Fibroblast of skin of back (primary cell): ENCODE measurements at regions not wholly inside any gene's neighbourhood (a gene's known extent, or its start where the extent isn't known, plus 50 kb on each side); places are given as distances from the start of the nearest gene placed in this dataset.

ENCODE experiments used
- DNase-seq: peaks from one replicate; pipeline ENCODE4 v3.0.0-alpha.2; 2013

DNA sequence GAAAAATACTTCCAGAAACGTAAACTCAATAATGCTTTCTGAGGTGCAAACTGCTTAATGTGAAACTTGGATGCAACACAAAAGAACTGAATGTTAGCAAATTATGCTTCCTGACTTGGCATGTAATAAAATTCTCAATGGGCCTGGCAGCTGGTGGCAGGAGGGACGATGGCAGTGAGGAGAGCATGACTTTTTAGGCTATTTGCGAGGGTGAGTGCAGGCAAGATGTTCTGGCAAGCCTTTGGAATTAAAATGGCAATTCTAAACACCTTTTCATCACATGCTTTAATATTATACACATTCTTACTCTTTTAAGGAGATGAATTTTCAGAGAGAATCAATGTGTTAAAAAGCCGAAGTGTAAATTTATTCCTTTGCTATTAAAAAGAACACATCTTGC, 224.8 kb upstream of the CDH4 start:
- no peak for DNase-seq

DNA sequence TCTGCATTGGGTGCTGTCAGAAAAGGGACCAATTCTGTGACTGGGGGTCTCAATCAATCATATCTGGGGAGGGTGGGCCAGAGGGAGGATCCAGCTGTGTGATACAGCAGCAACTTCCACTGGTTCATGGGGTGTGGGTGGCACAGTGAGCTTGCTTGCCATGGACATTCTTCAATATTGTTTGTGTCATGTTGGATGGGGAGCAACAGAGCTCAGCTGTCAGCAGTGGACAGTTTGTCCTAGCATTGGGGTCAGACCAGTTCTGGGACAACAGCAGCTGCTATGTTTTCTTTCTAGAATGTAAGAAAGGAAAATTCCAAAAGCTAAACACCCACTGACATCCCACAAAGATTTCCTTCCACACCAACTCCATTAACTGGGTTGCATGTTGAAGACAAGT, 221.9 kb upstream of the CDH4 start:
- DNase-seq: no peak

DNA sequence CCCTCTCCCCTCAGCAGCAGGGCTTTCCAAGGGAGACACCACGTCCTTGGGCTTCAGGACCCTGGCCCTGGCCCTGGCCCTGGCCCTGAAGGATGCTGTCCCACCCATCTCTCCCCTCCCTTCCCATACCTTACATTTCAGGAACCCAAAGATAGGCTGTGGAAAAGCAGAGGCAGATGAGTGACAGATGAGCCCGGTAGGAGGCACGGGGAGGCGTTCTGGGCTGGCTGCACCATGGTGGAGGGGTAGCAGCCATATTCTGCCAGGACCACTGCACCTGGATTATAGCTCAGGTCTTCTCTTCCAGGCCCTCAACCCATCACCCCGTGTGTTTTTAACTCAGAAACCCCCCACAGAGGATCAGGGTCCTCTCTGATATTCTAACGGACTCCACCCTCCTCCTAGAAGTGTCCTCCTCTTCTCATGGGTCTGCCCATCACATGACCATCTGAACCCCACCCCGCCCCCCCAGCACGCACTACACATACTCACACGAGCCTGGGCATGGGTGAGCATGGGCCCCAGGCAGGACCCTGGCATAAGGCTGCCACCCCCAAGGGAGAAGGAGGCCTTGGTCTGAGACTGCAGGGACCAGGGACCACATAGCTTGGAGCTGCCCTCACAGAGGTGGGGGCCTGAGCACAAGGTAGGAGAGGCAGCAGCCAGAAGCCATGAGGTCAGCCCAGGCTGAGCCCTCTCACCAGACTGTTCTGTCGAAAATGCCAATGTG, 220.8 kb upstream of the CDH4 start:
- DNase-seq: no peak

DNA sequence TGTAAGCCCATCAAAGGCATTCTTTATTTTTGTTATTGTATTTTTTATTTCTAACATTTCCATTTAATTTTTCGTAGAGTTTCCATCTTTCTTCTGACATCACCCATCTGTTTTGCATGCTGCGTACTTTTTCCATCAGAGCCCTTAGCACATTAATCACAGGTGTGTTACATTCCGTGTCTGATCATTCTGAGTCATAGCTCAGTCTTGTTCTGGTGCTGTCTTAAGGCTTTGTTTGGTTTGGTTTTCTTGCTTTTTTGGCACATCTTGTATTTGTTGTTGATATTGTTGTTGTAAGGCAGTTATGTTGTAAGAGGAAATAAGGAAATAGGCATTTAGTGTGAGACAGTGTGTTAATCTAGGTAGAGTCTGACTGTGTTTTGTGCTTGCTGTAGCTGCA, 214.6 kb upstream of the CDH4 start:
- DNase-seq: no peak

DNA sequence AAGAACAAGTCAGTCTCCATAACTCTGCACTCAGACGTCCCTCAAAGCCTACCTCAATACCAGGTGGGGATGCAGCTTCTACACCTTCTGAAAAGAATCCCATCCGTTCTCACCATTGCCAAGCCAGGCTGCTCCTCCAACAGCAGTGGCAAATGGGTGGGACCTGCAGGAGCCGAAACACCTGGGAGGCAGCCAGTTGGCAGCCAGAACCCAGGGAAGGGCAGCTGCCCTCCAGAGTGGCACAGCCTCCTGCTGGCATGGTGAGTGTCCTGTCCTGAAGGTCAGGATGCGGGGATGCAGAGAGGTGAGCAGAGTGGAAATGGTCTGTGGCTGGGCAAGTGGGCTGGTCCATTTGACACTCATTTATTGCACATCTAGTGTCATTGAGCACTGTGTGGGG, 210.6 kb upstream of the CDH4 start:
- no peak for DNase-seq

DNA sequence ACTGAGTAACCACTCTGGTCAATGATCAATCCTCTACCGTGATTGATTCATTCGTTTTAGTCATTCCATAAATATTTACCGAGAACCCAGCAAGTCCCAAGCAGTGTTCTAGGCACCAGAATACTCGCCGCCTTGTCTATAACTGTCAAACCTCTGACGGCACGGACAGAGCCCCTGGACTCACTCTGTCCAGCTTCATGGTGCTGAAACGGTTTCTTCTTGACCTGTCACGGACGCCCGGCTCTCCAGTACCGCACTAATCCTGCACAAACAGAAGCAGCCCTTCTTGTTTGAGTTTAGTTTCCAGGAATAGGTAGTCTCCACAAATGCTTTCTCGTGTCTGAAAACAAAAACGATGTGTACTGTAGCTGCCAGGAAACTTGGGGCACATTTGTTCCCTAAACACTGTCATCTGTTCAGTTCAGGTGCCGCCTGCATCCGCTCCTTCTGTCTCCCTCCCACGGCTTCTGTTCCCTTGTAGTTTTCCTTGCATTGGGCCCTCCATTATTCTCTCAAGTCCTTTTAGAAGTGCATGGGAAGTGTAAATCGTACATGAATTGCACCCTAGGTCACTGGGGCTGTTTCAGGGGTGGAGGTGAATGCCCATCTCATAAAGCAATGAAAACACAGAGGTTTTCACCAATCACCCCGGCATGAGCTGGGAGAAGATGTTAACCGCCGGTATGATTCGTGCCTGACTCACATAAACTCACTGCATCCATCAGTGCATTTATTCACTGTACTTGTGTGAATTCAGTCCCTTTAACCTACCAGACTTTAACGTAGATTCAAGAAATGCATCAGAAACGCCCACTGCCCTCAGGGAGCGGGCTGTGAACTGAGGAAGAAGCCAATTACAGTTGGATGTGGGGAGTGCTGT, 209.3 kb upstream of the CDH4 start:
- no peak for DNase-seq

DNA sequence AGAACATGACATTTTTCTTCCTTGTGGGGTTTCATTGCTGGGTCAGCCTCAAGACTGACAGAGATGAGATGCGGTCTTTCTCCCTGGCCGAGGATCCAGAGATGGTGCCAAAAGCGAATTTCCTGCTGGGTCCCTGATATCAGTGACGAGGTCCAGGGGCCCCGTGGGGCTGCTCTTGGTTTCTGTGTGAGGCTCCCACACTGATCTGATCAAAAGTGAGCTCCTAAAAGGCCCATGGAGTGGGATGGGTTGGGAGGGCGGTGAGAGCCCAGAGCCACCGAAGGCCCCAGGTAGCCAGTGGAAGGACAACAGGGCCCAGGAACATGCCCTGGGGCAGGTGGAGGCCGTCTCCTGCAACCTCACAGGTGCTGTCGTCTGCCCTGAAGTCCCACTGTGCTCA, 208.4 kb upstream of the CDH4 start:
- no peak for DNase-seq

DNA sequence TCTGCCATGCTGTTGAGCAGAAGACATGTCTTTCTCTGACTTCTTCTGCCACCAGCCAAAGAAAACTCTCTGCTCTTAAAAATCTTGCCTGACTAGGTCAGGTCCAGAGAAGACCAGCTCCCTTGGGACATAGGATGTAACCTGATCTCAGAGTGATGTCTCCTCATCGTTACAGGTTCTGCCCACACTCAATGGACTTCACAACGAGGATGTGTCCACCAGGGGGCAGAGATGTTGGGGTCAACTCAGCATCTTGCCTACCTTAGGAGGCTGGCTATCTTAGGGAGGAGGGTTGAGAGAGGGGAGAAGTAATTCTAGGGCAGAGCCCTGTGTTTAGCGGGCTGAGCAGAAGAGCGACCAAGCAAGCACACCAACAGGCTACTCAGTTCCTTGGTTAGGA, 207.6 kb upstream of the CDH4 start:
- no peak for DNase-seq

DNA sequence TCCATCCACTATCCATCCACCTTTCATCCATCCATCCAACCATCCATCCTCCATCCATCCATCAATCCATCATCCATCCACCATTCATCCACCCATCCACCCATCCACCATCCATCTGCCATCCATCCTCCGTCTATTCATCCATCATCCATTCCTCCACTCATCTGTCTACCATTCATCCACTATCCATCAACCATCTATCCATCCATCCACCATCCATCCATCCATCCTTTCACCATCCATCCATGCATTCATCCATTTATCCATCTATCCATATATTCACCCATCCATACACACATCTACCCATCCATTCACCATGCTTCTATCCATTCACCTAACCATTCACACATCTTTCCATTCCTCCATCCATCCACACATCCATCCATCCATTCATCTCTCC, 207.0 kb upstream of the CDH4 start:
- DNase-seq: no peak

DNA sequence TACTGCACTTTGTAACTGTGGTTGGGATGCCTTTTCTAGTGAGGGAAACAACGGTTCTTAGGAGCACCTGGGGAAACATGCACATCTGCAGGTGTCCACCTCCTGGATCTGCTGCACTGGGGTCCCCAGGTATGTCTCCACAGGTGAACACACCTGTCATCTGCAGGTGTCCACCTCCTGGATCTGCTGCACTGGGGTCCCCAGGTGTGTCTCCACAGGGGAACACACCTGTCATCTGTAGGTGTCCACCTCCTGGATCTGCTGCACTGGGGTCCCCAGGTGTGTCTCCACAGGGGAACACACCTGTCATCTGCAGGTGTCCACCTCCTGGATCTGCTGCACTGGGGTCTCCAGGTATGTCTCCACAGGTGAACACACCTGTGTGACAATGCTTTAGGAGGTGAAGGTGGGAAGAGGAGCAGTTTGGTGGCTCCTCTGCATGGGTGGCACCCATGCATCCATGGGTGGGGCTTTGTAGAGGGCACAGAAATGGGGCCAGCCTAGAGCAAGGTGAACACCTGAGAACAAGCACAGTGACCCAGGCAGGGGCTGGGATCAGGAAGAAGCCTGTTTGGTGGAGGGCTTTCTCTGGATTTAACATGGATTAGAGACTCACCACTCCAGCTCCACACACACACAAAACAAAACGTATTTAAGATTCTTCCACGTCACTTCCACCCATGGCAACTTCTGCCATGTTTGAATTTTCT, 206.0 kb upstream of the CDH4 start:
- no peak for DNase-seq

DNA sequence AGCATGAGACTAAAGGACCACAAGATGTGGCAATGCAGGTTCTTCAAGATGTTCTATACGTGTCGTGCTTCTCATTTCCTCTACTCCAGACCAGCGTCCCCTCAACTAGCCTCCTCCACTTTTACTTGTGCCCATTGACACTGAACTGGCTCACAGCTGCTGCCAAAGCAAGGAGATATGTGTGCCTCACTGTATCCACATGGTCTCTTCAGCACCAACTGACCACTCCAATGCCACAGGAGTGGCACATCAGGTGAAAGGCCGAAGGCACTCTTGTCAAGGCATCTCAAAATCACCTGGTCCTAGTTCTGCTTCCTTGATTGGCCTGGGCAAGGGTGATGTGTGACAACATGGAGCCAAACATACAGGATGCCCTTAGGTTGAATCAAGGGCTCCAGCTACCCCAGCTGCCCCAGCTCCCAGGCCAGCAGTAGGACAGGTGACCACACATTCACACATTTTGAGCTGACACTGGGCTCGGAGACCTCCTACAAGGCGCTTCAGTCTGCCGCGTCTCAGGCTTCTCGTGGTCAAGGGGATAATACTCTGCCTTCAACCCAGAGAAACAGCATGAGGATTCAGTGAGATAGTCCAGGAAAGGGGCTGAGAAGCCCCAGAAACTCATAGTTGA, 205.2 kb upstream of the CDH4 start:
- DNase-seq: no peak

DNA sequence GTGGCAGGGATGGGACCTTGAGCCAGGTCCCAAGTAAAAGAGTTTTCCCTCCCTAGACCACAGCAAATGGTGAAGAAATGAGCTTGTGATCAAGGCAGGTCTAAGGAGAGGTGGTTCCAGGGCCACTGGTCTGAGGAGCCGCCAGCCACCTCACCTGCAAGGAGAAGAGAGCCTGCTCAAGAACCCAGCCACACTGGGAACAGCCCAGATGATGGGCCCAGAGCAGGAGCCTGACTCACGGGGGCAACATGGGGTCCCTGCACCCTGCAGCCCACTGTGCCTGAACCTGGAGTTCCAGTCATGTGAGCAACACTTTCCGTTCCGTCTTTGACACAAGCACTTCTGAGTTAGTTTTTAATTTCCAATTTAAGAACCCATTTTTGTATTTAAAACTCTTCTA, 204.5 kb upstream of the CDH4 start:
- no peak for DNase-seq

DNA sequence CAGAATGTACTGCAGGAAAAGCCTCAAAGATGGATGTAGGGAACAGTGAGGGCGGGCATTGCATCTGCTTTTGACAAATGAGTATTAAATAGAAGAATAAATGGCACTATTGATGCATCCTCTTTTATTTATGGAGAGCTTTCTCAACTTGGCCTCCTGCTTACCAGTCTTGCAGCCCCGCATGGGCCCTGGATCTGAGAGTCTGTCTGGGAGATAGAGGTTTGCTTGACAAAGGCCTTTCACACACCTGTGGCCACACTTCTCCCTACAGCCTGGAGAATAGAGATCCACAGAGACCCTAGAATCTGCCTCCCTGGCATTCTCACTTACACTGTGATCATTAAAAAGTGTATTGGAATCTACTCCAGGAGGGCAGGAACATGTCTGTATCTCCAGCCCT, 203.8 kb upstream of the CDH4 start:
- DNase-seq: no peak

DNA sequence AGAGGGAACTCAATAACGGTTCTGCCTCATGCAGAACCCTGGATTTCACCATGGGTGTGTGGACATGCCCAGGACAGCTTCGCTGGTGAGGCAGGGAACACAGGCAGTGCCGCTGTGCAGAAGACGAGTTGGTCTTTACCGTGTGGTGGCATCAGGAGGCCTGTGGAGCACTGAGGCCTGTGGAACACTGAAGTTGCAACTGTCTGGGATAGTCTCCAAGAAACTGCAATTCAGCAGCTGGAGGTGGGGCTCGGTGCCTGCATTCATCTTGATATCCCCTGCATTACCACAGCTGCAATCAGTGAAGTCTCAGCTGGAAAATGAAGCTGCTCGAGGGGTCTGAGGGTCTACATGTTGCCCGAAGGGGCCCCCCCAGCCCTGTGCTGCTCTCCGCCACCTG, 202.4 kb upstream of the CDH4 start:
- DNase-seq: no peak

DNA sequence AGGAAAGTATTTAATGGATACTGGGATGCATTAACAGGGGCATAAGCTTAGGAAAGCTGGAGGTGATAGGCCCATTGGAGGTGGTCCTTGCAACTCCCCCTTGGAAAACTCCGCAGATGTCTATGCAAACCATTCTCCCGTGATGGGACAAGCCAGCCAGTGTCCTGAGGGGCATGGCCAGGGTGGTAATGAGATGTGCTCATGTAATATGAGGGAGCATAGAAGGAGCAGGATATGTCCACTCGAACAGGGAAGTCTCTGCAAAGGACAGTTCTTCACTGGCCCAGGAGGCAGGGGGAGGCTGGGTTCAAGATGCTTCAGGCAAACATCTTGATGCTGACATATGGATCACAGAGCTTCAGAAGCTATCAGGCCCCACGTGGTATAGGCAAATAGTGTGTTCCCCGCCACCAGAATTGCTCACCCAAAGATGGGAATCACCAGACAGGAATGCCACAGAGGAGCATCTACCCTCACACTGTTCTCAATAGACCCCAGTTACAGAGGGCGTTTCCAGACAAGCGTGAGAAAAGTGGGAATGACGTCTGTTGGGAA, 201.6 kb upstream of the CDH4 start:
- DNase-seq: no peak

DNA sequence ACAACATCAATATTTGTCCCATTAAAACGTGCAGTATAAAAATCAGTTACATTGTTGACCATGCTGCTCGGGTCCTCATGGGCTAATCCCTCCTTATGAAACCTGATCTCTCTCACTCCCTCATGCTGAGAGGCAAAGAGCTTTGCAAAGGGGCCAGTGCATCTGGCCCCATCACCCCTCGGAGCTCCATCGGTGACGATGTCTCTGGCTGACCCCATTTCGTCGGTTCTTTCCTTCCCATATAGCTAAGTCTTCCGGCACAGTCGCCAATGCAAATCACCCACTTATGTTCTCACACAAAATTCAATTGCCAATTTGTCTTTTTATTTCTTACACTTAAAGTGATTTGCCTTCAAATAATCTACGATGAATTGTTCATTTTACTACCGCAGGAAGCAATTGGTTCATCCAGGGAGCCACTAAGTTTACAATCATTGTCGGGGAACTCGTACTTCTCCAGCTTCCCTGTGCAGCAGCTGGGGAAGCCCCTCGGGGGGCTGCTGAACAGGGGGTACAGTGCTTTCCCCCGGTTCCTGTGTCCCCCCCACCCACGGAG, 199.8 kb upstream of the CDH4 start:
- no peak for DNase-seq

DNA sequence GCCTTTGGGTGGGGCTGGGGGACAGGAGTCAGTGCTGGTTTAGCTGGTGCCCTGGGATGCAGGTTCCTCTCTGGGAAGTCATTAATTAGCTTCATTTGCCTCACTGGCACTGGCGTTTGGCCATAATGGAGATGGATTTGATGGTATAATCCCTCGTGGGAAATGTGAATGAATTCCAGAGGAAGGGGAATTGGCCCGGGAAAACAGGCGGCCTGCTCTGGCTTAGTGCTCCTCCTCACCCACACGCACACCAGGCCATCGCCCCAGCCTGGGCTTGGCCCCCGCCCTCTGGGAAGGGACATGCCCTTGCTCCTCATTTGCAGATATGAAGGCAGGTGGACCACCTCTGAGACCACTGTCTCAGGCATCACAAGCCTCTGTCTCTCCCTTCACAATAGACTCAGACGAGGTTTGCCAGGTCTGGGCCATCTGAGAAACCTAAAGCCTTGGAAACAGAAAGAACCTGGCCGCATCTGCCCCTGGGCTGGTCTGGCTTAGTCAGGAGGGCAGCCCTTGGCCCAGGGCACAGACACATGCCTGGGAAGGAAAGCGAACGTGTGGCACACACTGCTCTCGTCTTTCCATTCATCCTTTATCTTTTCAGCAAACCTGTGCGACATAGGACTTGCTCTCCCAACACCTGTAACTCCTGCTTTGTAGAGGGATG, 199.2 kb upstream of the CDH4 start:
- DNase-seq: no peak

DNA sequence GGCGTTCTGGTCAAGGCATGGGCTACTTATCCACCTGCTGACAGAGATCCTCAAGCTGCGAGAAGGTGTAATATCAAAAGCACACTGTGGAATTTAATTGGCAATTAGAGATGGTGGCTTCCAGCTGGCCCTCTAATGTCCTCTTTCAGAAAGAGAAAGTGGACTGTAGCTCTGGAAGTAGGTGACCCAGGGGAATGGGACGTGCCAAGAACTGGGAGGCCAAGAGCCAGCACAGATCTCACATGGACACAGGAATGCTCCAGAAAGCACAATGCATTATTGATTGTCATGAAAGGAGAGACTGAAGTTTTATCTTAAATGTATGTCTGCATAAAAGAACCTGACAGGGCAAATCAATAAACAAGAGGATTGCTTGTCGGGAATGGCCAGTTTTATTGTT, 198.6 kb upstream of the CDH4 start:
- DNase-seq: no peak

DNA sequence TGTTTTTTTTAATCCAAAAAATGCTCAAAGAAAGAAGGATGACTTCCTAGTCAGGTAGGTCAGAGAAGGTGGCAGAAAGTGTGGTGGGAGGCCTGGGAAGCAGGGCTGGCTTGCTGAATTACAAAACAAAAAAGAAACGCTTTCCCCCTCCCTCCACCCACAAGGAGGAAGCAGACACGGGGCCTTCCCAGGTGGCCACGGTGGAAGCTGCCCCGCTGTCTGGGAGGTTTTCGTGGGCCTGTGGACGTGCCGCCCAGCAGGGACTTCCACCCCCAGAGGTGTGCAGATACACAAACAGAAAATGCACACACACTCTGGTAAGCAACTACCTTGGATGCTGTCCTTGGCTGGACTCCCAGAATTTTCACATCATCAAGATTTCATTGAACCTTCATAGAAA, 198.2 kb upstream of the CDH4 start:
- no peak for DNase-seq

DNA sequence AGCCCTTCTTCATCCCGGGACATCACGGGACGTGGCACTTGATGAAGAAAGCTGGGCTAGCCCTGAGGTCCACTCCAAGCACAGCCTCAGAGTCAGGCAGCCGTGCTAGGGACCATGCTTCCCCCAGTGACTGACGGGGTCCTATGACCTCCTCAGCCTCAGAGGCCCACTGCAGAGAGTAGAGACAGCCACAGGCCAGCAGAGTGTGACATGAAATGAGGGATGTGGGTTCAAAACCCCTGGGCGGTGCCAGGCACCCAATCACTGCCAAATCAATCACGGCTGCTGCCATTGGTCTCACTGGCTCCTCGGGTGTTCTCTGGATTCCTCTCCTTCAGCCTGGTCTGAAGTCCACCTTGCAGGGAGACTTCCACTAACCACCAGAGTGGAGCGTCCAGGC, 197.7 kb upstream of the CDH4 start:
- DNase-seq: no peak

DNA sequence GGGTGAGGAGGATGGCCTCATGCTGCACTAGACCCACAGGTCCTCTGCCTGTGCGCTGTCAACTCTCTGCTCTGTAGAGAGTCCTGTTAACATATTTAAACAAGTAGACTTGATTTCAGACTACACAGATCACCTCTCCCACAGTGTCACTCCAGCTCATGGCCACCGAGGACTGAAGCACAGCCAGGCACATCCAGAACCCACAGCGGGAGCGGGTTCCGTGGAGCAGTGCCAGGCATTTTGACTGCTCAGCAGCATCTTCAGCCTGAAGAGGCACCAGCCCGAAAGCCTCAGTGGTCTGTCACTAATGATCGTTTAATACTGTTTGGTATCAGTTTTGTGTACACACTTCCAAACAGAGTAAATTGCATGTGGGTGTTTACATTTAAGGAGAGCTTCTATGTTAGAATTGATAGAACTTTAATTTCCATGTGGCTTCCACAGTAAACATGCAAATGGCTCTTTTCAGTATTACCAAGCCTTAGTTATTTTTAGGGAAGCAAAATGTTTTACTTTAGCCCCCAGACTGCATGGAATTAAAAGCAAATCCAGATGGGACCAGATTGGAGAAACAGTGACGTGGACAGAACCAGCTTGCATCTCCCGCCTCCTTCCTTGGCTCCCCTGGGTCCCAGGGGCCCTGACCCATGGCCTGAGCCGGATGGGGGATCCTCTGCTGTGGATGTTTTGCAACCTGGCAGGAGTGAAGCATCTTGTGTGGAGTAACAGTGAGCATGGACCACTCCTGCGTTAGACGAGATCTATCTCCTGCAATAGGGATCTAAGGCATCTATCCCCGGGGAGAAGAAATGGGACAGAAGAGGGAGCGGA, 196.7 kb upstream of the CDH4 start:
- DNase-seq: no peak
